Hepatocyte (in vitro differentiated cells): ENCODE measurements at regions not wholly inside any gene's neighbourhood (a gene's known extent, or its start where the extent isn't known, plus 50 kb on each side); places are given as distances from the start of the nearest gene placed in this dataset.

Source experiments
- DNase-seq: peaks from one replicate; pipeline ENCODE4 v3.0.0-alpha.2; 2016; ENCODE audit warnings: low spot score
- H2AFZ ChIP-seq: fragments of 200-600 bp; sonication (generic); 2 replicates; pipeline ENCODE4 v1.6.0; 2016; ENCODE audit warnings: antibody characterized with exemption, mild to moderate bottlenecking
- H3K27ac ChIP-seq: fragments of 200-600 bp; sonication (generic); 2 replicates; pipeline ENCODE4 v1.5.1; 2016; ENCODE audit warnings: mild to moderate bottlenecking
- H3K27me3 ChIP-seq: fragments of 200-600 bp; sonication (generic); 2 replicates; pipeline ENCODE4 v1.6.1; 2016
- H3K36me3 ChIP-seq: fragments of 200-600 bp; sonication (generic); replicated peaks from 2 replicates; pipeline ENCODE4 v1.5.1; 2016; ENCODE audit warnings: low read depth; ENCODE audit not compliant: insufficient read depth
- H3K4me1 ChIP-seq: fragments of 200-600 bp; sonication (generic); 2 replicates; pipeline ENCODE4 v1.5.1; 2016; ENCODE audit warnings: mild to moderate bottlenecking, moderate library complexity; ENCODE audit not compliant: insufficient read depth
- H3K4me2 ChIP-seq: fragments of 200-600 bp; sonication (generic); 2 replicates; pipeline ENCODE4 v1.6.0; 2016
- H3K4me3 ChIP-seq: fragments of 200-600 bp; sonication (generic); 2 replicates; pipeline ENCODE4 v1.5.1; 2016; ENCODE audit warnings: mild to moderate bottlenecking
- H3K79me2 ChIP-seq: fragments of 200-600 bp; sonication (generic); 2 replicates; pipeline ENCODE4 v1.6.0; 2017; ENCODE audit warnings: mild to moderate bottlenecking
- H3K9me2 ChIP-seq: fragments of 200-600 bp; sonication (generic); replicated peaks from 2 replicates; pipeline ENCODE4 v1.6.0; 2017; ENCODE audit warnings: mild to moderate bottlenecking; ENCODE audit not compliant: insufficient read depth
- H3K9me3 ChIP-seq: fragments of 200-600 bp; sonication (generic); 2 replicates; pipeline ENCODE4 v1.5.1; 2016; ENCODE audit warnings: low read depth, mild to moderate bottlenecking
- H4K20me1 ChIP-seq: fragments of 200-600 bp; sonication (generic); 2 replicates; pipeline ENCODE4 v1.6.0; 2016; ENCODE audit warnings: mild to moderate bottlenecking; ENCODE audit not compliant: insufficient read depth, poor library complexity, severe bottlenecking
- EZH2 ChIP-seq: fragments of 200-600 bp; sonication (generic); IDR thresholded peaks from 2 replicates; pipeline ENCODE4 v1.6.1; 2016; ENCODE audit warnings: antibody characterized with exemption, mild to moderate bottlenecking, borderline replicate concordance
- EZH2phosphoT487 ChIP-seq: fragments of 200-600 bp; sonication (generic); IDR thresholded peaks from one replicate; pipeline ENCODE4 v1.6.1; 2018; ENCODE audit warnings: antibody characterized with exemption, mild to moderate bottlenecking, low read depth, moderate library complexity; ENCODE audit not compliant: unreplicated experiment, severe bottlenecking
- WGBS: methylation state at CpG from one replicate; pipeline ENCODE4 v1.1.6; 2016; ENCODE audit warnings: low lambda C conversion rate; ENCODE audit errors: missing lambda C conversion rate; 5-methylcytosine and 5-hydroxymethylcytosine counted together
- TF ChIP-seq, protein P1 (sequence below): fragments of 200-600 bp; sonication (generic); IDR thresholded peaks from 2 replicates; pipeline ENCODE4 v1.5.1; 2016; ENCODE audit warnings: antibody characterized with exemption, mild to moderate bottlenecking; ENCODE audit not compliant: poor library complexity

DNA sequence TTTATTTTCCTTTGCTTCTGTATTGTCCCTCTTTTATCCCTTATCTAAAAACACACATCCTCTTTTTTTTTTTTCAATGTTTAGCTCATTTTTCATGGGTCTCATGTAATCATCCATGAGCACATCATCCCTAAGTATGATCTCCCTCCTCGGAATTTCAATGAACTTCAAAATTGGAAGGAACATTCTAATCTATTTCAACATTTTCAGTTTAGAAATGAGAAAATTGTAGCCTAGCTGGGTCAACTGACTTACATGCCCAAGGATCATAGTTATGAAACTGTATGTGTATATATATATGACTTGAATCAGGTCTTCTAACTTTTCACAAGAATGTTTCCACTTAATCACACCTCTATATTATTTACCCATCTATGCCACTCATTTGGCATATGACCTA lies 77.7 kb downstream of the TUSC1 start:
- H2AFZ ChIP-seq = no peak overlapping the region
- H3K27ac ChIP-seq = no peak overlapping the region
- H3K4me3 ChIP-seq = no peak overlapping the region
- no peaks in the 10 kb centered on the region for H3K79me2 ChIP-seq
- DNase-seq = no peak
- WGBS = 92% methylated on average over 1 of the region's 1 CpG
- no peaks in the 10 kb centered on the region for H3K9me2 ChIP-seq
- H3K36me3 ChIP-seq = no peaks in the 10 kb centered on the region
- no peak overlapping the region for H3K4me2 ChIP-seq
- no peaks in the 10 kb centered on the region for H4K20me1 ChIP-seq
- no peak for TF ChIP-seq EZH2
- no peak for TF ChIP-seq EZH2phosphoT487
- TF ChIP-seq, protein P1, sequence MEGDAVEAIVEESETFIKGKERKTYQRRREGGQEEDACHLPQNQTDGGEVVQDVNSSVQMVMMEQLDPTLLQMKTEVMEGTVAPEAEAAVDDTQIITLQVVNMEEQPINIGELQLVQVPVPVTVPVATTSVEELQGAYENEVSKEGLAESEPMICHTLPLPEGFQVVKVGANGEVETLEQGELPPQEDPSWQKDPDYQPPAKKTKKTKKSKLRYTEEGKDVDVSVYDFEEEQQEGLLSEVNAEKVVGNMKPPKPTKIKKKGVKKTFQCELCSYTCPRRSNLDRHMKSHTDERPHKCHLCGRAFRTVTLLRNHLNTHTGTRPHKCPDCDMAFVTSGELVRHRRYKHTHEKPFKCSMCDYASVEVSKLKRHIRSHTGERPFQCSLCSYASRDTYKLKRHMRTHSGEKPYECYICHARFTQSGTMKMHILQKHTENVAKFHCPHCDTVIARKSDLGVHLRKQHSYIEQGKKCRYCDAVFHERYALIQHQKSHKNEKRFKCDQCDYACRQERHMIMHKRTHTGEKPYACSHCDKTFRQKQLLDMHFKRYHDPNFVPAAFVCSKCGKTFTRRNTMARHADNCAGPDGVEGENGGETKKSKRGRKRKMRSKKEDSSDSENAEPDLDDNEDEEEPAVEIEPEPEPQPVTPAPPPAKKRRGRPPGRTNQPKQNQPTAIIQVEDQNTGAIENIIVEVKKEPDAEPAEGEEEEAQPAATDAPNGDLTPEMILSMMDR = no peak
- H3K4me1 ChIP-seq = peaks cover 10% of the 10 kb centered on the region
- no peaks in the 10 kb centered on the region for H3K27me3 ChIP-seq
- no peaks in the 10 kb centered on the region for H3K9me3 ChIP-seq

DNA sequence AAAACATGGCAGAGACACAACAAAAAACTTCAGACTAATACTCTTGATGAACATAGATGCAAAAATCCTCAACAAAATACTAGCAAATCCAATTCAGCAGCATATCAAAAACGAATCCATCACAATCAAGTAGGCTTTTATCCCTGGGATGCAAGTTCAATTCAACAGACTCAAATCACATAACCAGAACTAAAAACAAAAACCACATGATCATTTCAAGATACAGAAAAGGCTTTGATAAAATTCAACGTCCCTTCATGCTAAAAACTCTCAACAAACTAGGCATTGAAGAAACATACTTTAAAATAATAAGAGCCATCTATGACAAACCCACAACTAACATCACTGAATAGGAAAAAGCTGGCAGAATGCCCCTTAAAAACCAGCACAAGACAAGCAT lies 93.6 kb downstream of the TUSC1 start:
- H3K9me2 ChIP-seq = no peaks in the 10 kb centered on the region
- no peak overlapping the region for H3K4me3 ChIP-seq
- no peaks in the 10 kb centered on the region for H3K4me1 ChIP-seq
- H3K79me2 ChIP-seq = no peaks in the 10 kb centered on the region
- no peak overlapping the region for H3K27ac ChIP-seq
- H4K20me1 ChIP-seq = no peaks in the 10 kb centered on the region
- H3K36me3 ChIP-seq = no peaks in the 10 kb centered on the region
- no peak overlapping the region for H2AFZ ChIP-seq
- no peaks in the 10 kb centered on the region for H3K27me3 ChIP-seq
- no peak for DNase-seq
- H3K4me2 ChIP-seq = no peak overlapping the region
- WGBS = 75% methylated on average over 2 of the region's 2 CpGs
- TF ChIP-seq, protein P1 = no peak
- TF ChIP-seq EZH2 (no peak), EZH2phosphoT487 (no peak)
- H3K9me3 ChIP-seq = no peaks in the 10 kb centered on the region

DNA sequence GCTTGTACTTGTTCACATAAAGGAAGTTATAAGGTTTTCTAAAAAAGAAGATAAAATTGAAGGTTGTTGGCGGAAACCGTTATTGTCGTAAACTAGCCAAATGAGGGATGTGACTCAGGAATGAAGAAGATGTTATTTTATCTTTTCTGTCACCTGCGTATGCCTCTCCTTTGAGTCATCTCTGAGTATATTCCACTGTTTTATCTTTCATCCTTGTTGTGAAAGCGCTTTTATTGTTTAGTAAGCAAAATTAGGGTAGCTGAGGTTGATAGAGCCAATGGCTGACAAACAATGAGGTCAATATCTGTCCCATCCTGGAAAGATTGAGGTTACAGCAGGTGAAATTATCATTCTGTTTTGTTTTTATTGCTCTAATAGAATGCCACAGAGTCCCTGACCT lies 105.0 kb downstream of the TUSC1 start:
- TF ChIP-seq, protein P1 = no peak
- no peak for TF ChIP-seq EZH2
- TF ChIP-seq EZH2phosphoT487 = no peak
- H3K27ac ChIP-seq = no peak overlapping the region
- H3K36me3 ChIP-seq = no peaks in the 10 kb centered on the region
- no peaks in the 10 kb centered on the region for H4K20me1 ChIP-seq
- H3K9me3 ChIP-seq = no peaks in the 10 kb centered on the region
- H2AFZ ChIP-seq = no peak overlapping the region
- no peak overlapping the region for H3K4me2 ChIP-seq
- H3K9me2 ChIP-seq = no peaks in the 10 kb centered on the region
- no peaks in the 10 kb centered on the region for H3K4me1 ChIP-seq
- H3K79me2 ChIP-seq = no peaks in the 10 kb centered on the region
- DNase-seq = no peak
- 87% methylated on average over 5 of the region's 5 CpGs for WGBS
- no peaks in the 10 kb centered on the region for H3K27me3 ChIP-seq
- no peak overlapping the region for H3K4me3 ChIP-seq

DNA sequence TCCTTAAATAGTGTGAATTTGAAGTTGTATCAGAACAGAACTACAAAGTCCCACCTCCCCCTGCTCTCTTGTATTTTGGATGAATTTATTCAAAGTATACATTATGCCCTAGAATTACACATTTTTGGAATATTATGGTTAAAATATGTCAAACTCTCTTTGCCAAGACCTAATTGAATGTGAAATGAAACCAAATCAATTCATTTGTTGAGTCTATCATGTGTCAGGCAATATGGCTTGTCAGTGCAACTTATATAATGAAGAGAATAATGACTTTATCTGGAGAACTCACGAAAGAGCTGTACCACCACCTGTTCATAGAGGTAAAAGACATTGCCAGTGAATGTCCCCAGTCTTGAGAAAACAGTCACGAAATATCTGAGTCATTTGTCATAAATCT lies 106.8 kb downstream of the TUSC1 start:
- no peak for DNase-seq
- H3K27me3 ChIP-seq = no peaks in the 10 kb centered on the region
- no peak overlapping the region for H2AFZ ChIP-seq
- no peaks in the 10 kb centered on the region for H3K4me1 ChIP-seq
- WGBS = 85% methylated on average over 2 of the region's 2 CpGs
- no peak overlapping the region for H3K4me2 ChIP-seq
- no peak overlapping the region for H3K4me3 ChIP-seq
- H3K9me2 ChIP-seq = no peaks in the 10 kb centered on the region
- no peaks in the 10 kb centered on the region for H4K20me1 ChIP-seq
- H3K27ac ChIP-seq = no peak overlapping the region
- H3K9me3 ChIP-seq = no peaks in the 10 kb centered on the region
- H3K36me3 ChIP-seq = no peaks in the 10 kb centered on the region
- no peaks in the 10 kb centered on the region for H3K79me2 ChIP-seq
- TF ChIP-seq EZH2phosphoT487 (no peak), EZH2 (no peak)
- TF ChIP-seq, protein P1 = no peak
